ENCODE measurements at regions not wholly inside any gene's neighbourhood (a gene's known extent, or its start where the extent isn't known, plus 50 kb on each side); places are given as distances from the start of the nearest gene placed in this dataset.

GRCh38 chr10:33489501-33490176 is 155.2 kb upstream of the NRP1 start (continued):
- no peak for TF ChIP-seq GTF2F1 (IDR thresholded peaks at IDR 0.05; ENCODE audit: borderline replicate concordance, low read depth, low read length)
- TF ChIP-seq SUZ12 (IDR thresholded peaks at IDR 0.05; ENCODE audit: low read length), result no peak
- no peak for TF ChIP-seq RXRA (IDR thresholded peaks at IDR 0.05; ENCODE audit: insufficient read depth, low read depth, low read length)
- TF ChIP-seq CTBP2 (IDR thresholded peaks at IDR 0.05; ENCODE audit: borderline replicate concordance, insufficient read depth, insufficient read length, low read length), result no peak

All from H1 (cell line).